OCI-LY3 (cell line): ENCODE measurements at regions not wholly inside any gene's neighbourhood (a gene's known extent, or its start where the extent isn't known, plus 50 kb on each side); places are given as distances from the start of the nearest gene placed in this dataset.

Experiments used
- EZH2phosphoT487 ChIP-seq: fragments of 200-600 bp; shearing (Covaris generic); IDR thresholded peaks from 2 replicates; pipeline ENCODE4 v1.6.1; 2018; ENCODE audit warnings: antibody characterized with exemption, mixed run types, low read depth
- TF ChIP-seq, protein P1 (sequence below): fragments of 200-600, 300-600 bp; sonication (generic); IDR thresholded peaks from 2 replicates; pipeline ENCODE4 v1.5.1; 2014; ENCODE audit warnings: antibody characterized with exemption, low read length, low read depth

DNA sequence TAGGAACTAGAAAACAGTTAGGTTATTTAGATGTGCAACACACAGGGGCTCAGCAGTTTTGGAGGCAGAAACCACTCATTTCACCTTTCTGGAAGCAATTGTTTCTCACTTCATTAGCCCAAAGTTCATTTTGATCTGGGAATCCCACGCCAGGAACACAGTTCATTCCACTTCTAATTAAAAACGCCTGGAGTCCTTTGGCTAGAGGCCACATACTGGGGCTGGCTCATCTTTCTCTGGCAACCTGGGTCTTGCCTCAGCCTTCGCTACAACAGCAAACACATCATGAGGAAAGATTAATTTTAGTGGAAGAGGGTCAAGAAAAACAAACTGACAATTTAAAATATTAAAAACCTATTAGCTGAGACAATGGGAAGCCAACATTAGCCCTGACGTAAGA, 69.7 kb downstream of the RFPL4B start:
- TF ChIP-seq, protein P1, sequence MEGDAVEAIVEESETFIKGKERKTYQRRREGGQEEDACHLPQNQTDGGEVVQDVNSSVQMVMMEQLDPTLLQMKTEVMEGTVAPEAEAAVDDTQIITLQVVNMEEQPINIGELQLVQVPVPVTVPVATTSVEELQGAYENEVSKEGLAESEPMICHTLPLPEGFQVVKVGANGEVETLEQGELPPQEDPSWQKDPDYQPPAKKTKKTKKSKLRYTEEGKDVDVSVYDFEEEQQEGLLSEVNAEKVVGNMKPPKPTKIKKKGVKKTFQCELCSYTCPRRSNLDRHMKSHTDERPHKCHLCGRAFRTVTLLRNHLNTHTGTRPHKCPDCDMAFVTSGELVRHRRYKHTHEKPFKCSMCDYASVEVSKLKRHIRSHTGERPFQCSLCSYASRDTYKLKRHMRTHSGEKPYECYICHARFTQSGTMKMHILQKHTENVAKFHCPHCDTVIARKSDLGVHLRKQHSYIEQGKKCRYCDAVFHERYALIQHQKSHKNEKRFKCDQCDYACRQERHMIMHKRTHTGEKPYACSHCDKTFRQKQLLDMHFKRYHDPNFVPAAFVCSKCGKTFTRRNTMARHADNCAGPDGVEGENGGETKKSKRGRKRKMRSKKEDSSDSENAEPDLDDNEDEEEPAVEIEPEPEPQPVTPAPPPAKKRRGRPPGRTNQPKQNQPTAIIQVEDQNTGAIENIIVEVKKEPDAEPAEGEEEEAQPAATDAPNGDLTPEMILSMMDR = no peak
- TF ChIP-seq EZH2phosphoT487 = no peak
